Retinal pigment epithelial cell (primary cell): ENCODE measurements at regions not wholly inside any gene's neighbourhood (a gene's known extent, or its start where the extent isn't known, plus 50 kb on each side); places are given as distances from the start of the nearest gene placed in this dataset.

Experiments
- DNase-seq: peaks from one replicate; pipeline ENCODE4 v3.0.0-alpha.2; 2010; ENCODE audit warnings: low read depth
- H3K4me3 ChIP-seq: 2 replicates; pipeline ENCODE4 v1.5.1; 2011; ENCODE audit warnings: mild to moderate bottlenecking, low read length, control low read depth, moderate library complexity
- TF ChIP-seq, protein P1 (sequence below): conservative IDR thresholded peaks from 2 replicates; pipeline ENCODE4 v1.5.1; 2011; ENCODE audit warnings: low read depth, low read length, control low read depth, inconsistent platforms

DNA sequence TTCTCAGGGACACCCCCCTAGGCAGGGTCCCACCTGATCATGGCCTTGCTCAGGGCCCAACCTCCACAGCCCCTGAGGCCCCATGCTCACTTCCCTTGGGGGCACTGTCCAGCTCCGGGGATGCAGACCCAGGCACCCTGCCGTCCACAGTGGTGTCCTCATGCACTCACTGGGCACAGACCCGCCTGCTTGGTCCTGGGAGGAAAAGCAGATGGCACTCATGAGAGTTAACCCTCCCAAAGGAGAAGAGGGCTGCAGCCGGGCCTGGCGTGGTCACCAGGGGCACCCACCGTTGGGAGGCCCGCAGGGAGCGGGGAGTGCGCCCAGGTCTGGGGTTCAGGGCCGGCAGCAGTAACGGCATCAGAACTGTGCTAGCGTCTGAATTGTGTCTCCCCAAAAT lies 1270.9 kb downstream of the BRD1 start:
- H3K4me3 ChIP-seq = no peak overlapping the region
- DNase-seq = no peak
- TF ChIP-seq, protein P1, sequence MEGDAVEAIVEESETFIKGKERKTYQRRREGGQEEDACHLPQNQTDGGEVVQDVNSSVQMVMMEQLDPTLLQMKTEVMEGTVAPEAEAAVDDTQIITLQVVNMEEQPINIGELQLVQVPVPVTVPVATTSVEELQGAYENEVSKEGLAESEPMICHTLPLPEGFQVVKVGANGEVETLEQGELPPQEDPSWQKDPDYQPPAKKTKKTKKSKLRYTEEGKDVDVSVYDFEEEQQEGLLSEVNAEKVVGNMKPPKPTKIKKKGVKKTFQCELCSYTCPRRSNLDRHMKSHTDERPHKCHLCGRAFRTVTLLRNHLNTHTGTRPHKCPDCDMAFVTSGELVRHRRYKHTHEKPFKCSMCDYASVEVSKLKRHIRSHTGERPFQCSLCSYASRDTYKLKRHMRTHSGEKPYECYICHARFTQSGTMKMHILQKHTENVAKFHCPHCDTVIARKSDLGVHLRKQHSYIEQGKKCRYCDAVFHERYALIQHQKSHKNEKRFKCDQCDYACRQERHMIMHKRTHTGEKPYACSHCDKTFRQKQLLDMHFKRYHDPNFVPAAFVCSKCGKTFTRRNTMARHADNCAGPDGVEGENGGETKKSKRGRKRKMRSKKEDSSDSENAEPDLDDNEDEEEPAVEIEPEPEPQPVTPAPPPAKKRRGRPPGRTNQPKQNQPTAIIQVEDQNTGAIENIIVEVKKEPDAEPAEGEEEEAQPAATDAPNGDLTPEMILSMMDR = no peak

DNA sequence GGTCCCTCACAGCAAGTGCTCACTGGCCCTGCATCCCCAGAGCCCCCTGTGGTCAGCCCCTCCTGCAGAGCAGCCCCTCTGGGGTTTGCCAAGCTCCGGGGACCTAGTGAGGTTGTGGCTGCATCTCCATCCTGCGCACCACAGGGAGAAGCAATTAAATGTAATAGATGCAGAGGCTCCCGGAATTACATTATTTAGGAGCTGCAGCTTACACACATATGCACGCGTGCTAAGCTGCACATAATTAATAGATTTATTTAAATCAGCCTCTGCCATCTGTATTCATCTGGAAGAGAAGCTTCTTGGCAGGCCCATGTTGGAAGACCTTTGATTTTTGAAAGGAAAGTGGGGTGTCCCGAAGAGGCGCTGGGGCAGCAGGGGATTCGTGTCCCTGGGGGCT lies 1271.5 kb downstream of the BRD1 start:
- no peak overlapping the region for H3K4me3 ChIP-seq
- TF ChIP-seq, protein P1 = no peak
- no peak for DNase-seq

DNA sequence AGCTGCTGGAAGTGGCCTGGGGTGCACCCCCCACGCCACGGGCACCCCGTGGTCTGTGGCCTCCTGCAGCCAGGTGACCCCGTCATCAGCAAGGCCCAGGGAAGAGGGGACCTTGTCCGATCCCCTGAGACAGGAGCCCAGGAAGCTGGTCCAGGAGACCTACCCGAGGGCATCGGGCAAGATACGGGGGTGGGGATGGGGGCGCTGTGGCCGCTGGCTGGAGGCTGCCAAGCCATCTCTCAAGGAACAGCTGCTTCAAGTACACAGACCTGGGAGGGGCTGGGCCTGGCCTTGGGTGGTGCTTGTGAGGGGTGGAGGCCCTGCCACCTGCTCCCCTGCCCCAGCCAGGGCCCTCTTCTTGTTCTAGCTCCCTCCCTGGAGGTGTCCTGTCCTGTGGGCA lies 1272.1 kb downstream of the BRD1 start:
- no peak overlapping the region for H3K4me3 ChIP-seq
- DNase-seq = no peak
- TF ChIP-seq, protein P1 = no peak

DNA sequence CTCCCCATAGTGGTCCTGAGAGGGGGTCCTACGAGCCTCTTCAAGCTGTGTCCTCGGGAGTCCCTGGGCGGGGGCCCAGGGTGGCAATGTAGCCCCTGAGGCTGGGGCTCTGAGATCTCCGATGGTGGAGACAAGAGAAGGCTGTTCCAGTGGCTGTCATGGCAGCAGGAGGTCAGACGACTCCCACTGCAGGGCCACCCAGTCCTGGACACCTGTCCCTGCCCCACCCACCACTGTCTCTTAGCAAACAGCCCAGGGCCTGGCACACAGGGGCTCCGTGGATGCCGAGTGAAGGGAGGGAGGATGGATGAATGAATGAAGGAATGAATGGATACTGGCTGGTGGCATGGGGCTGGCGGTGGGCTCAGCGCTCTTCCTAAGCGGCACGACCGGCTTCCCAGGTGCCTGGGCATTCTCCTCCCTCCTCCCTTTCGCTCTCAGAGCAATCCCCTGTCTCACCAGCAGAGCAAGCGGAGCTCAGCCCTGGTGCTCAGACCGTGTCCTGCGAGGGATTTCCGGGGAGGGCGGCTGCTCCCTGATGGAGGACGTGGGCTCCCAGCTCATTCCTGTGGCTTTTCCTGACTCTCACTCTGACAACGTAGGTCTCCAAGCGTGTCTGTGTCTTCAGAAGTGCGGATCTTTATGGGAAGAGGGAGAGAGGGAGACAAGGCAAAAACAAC lies 1272.6 kb downstream of the BRD1 start:
- TF ChIP-seq, protein P1 = no peak
- DNase-seq = no peak
- H3K4me3 ChIP-seq = no peak overlapping the region

DNA sequence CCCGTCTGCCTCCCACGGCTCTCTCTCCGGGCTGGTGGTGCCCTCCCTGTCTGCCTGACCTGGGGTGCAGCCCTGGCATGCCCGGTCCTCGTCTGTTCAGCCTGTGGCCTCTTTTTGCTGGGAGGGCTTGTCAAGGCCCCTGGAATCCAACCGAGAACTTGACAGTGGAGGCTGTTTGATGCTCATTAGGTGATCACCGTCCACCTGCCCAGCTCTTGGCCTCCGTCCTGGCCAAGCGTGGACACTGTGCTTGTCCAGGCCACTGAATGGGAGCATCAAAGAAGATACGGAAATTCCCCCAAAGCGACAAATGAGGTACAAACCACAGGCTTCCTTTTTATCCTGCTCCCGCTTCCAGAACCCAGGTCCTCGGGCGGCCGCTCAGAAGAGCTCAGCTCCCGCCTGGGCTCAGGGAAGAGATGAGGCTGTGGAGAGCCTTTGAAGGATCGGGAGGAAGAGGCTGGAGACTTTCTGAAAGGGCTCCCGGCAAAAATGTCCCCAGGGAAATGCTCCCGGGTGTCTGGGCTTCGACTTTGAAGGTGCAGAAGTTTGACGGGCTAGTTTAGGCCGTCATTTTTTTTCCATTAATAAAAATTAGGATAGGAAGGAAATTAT lies 1273.9 kb downstream of the BRD1 start:
- TF ChIP-seq, protein P1 = no peak
- DNase-seq = no peak
- H3K4me3 ChIP-seq = no peak overlapping the region

DNA sequence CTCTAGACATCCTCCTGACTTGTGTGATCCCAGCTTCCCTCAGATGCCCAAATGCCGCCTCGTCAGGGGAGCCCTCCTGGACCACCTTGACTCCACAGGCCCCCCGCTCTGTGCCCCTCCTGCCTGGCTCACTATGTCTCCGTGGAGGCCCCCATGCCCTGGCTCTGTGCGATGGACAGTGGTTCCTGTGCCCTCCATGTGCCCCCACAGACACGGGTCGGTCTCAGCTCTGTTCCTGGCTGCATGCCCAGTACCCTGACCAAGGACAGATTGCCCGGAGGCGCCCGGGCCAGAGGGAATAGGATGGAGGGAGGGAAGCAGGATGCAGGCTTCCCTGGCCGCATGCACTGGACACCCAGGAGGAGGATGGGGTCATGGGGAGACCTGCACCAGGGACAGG lies 1274.6 kb downstream of the BRD1 start:
- TF ChIP-seq, protein P1 = no peak
- DNase-seq = no peak
- no peak overlapping the region for H3K4me3 ChIP-seq

DNA sequence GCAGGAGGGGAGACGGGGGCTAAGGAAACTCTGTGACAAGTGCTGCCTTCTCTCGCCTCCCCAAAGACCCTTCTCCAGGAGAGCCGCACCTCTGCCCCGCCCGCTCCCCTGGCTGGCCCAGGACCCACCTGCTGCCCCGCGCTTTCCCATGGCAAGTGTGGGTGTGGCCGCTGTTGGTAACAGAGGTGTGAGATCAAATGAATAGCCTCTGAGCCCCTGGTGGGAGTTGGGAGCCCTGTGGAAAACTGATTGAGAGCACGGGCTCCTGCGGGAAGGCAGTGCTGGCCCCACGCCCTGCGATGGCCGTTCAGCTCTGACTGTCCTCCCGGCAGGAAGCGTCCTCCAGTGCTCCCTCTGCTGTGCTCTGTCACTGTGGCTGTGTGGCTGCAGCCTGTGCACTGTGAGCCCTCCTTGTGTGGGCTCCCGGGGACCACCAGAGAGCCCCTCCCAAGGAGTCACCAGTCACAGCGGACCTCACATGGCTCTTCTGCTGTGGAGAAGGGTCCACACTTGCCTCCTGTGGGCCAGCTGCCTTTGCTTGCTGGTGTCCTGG lies 1275.9 kb downstream of the BRD1 start:
- H3K4me3 ChIP-seq = no peak overlapping the region
- no peak for DNase-seq
- TF ChIP-seq, protein P1 = no peak
